ENCODE measurements at regions not wholly inside any gene's neighbourhood (a gene's known extent, or its start where the extent isn't known, plus 50 kb on each side); places are given as distances from the start of the nearest gene placed in this dataset.
"Not testable (repeated sequence)": the region's sequence is repeated elsewhere in the genome, so short reads cannot be mapped to it uniquely, and the experiment has no call there.

- no peak for DNase-seq (ENCODE audit: low read depth, low spot score)
- no peak overlapping the region for H3K4me3 ChIP-seq (ENCODE audit: low read length)
Observed at GRCh38 chr10:117762819-117763172, 220.2 kb downstream of the EMX2 start.

- no peak for DNase-seq (ENCODE audit: low read depth, low spot score)
- H3K4me3 ChIP-seq (ENCODE audit: low read length), result no peak overlapping the region
Observed at GRCh38 chr10:117763528-117763927, 221.0 kb downstream of the EMX2 start.

DNA sequence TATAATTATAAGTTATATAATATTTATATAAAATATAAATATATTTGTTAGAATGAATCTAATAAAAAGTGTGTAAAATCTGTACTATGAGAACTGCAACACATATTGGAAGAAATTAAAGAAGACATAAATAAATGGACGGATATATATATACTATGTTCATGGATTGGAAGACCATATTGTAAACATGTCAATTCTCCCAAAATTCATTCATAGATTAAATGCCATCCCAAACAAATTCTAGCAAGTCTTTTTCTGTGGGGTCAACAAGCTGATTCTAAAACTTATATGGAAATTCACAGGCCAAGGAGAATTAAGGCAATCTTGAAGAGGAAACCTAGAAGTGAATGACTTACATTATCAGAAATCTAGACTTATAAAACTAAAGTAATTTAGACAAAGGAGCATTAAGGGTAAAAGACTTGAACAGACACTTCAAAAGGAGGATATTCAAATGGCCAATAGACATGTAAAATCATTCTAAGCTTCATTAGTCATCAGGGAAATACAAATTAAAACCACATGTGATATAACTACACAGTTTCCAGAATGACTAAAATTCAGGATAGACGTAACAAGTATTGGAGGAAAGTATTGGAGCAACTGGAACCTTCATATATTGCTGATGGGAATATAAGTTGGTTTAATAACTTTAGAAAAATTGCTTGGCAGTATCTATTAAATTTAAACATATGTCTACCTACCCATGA, 225.9 kb downstream of the EMX2 start:
- H3K4me3 ChIP-seq (ENCODE audit: low read length), result no peak overlapping the region
- no peak for DNase-seq (ENCODE audit: low read depth, low spot score)

GRCh38 chr10:117775526-117775925, 233.0 kb downstream of the EMX2 start:
- no peak overlapping the region for H3K4me3 ChIP-seq (ENCODE audit: low read length)
- DNase-seq (ENCODE audit: low read depth, low spot score), result no peak

- H3K4me3 ChIP-seq (ENCODE audit: low read length); DNase-seq (ENCODE audit: low read depth, low spot score): not testable (repeated sequence)
Observed at GRCh38 chr10:117777222-117777621, 234.7 kb downstream of the EMX2 start.

DNA sequence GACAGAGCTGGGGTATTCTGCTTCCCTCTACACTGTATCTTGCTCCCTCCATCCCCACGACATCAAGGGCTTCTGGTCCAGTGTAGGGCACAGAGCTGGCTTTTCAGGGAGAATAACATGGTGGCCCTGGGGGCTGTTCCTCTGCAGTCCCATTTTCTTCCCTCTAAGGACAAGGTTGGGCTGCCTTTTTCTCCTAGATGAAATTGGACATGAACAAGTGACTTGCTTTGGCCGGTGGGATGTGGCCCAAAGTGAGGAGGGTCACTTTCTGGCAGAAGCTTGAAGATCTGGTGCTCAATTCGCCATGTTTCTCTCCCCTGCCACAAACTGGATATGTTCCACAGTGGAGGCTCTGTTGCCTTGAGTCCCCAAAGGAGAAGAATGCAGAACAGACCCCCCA, 235.7 kb downstream of the EMX2 start:
- H3K4me3 ChIP-seq (ENCODE audit: low read length), result no peak overlapping the region
- no peak for DNase-seq (ENCODE audit: low read depth, low spot score)

- no peak for DNase-seq (ENCODE audit: low read depth, low spot score)
- no peak overlapping the region for H3K4me3 ChIP-seq (ENCODE audit: low read length)
Observed at GRCh38 chr10:117780411-117780810, 237.9 kb downstream of the EMX2 start.

GRCh38 chr10:117781216-117781831, 238.8 kb downstream of the EMX2 start:
- no peak for DNase-seq (ENCODE audit: low read depth, low spot score)
- H3K4me3 ChIP-seq (ENCODE audit: low read length), result no peak overlapping the region

GRCh38 chr10:117782276-117782675, 239.7 kb downstream of the EMX2 start:
- no peak for DNase-seq (ENCODE audit: low read depth, low spot score)
- no peak overlapping the region for H3K4me3 ChIP-seq (ENCODE audit: low read length)

DNA sequence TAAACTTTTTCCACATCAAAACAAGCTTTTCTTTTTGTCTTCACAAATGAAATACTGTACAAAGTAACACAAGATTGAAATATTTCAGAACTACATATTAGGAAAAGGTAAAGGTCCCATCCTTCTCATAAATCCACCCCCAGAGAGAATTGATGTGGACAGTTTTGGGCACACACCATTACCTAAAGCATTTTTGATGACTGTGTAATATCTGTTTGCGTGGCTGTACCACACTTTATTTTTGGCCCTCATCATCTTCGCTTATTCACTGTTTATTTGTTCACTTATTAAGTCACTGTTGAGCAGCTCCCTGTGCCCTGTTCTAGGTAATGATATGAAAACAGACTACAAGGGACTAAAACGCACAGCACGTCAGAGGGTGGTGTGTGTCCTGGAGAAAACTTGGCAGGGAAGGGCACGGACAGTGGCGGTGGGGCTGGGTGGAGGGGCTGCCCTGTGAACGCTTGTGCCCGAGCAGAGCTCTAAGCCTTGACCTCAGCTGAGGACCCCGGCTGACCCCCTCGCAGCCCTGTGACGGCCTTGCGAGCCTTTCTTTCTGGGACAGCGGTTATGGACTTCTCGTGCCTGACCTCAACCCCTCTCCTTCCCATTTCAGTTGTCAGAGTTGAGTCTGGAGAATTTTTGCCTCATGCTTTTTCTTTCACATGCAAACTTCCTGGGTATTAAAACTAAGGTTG, 241.3 kb downstream of the EMX2 start:
- DNase-seq (ENCODE audit: low read depth, low spot score), result no peak

GRCh38 chr10:117784776-117785175, 242.2 kb downstream of the EMX2 start:
- DNase-seq (ENCODE audit: low read depth, low spot score), result no peak
- no peak overlapping the region for H3K4me3 ChIP-seq (ENCODE audit: low read length)

More for the DNA sequence above, 241.3 kb downstream of the EMX2 start:
- no peak overlapping the region for H3K4me3 ChIP-seq (ENCODE audit: low read length)

GRCh38 chr10:117788911-117789310, 246.4 kb downstream of the EMX2 start:
- H3K4me3 ChIP-seq (ENCODE audit: low read length), result no peak overlapping the region
- DNase-seq (ENCODE audit: low read depth, low spot score), result no peak

- no peak overlapping the region for H3K4me3 ChIP-seq (ENCODE audit: low read length)
- DNase-seq (ENCODE audit: low read depth, low spot score), result no peak
Observed at GRCh38 chr10:117790179-117790578, 247.6 kb downstream of the EMX2 start.

GRCh38 chr10:117790621-117791020, 248.1 kb downstream of the EMX2 start:
- no peak overlapping the region for H3K4me3 ChIP-seq (ENCODE audit: low read length)
- DNase-seq (ENCODE audit: low read depth, low spot score), result no peak

- no peak for DNase-seq (ENCODE audit: low read depth, low spot score)
- H3K4me3 ChIP-seq (ENCODE audit: low read length), result no peak overlapping the region
Observed at GRCh38 chr10:117792214-117792613, 249.7 kb downstream of the EMX2 start.

DNA sequence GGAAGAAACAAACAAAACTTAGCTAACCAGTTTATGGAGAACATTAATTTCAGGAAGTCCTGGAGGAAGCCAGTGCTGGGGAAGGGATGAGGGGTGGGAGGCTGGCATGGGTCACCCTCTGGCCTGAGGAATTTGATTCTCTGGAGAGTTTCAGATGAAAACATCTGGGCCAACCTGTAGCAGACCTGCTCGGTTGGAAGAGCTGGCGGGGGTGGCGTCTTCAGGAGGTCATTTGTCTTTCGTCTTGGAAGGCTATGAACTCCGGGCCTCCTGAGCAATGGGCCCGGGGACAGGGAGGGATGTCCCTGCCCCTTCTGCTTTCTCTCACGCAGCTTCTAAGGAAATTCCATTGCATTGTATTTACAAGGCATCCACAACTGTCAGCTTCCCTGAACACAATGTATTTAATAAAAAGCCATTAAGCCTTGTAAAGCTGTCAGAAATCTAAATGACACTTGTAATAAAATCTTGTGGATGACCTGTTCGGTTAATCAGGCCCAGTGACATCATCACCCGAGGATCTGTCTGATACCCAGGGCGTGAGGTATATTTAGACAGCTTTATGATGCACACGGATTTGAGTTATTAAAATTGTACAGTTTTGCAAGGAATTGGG, 250.5 kb downstream of the RAB11FIP2 start:
- no peak overlapping the region for H3K4me3 ChIP-seq (ENCODE audit: low read length)
- DNase-seq (ENCODE audit: low read depth, low spot score), result no peak

DNA sequence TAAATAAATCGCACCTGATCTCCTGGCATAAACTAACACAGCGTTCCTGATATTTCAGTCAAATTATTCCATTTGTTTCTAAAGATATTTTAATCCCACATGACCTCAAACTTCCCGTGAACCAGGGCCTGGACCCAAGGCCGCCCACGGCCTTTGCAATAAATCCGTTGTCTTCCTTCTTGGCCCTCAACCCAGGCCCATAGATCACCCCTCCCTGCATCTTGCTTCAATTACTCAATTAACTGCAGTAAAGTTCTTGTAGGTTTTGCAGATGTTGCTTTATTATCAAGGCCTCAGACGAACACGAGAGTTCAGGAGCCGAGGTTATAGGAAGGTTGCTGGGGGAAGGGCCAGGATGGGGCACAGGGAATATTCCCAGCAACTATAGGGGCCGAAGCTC, 249.4 kb downstream of the RAB11FIP2 start:
- H3K4me3 ChIP-seq (ENCODE audit: low read length), result no peak overlapping the region
- no peak for DNase-seq (ENCODE audit: low read depth, low spot score)

- no peak overlapping the region for H3K4me3 ChIP-seq (ENCODE audit: low read length)
- no peak for DNase-seq (ENCODE audit: low read depth, low spot score)
Observed at GRCh38 chr10:117801691-117802090, 245.1 kb downstream of the RAB11FIP2 start.

GRCh38 chr10:117804470-117805011, 242.2 kb downstream of the RAB11FIP2 start:
- no peak overlapping the region for H3K4me3 ChIP-seq (ENCODE audit: low read length)
- no peak for DNase-seq (ENCODE audit: low read depth, low spot score)

GRCh38 chr10:117805139-117805538, 241.6 kb downstream of the RAB11FIP2 start:
- no peak overlapping the region for H3K4me3 ChIP-seq (ENCODE audit: low read length)
- no peak for DNase-seq (ENCODE audit: low read depth, low spot score)

Measured in Jurkat, Clone E6-1 (cell line).